Ammon's horn (tissue), 1 donor: ENCODE measurements at regions not wholly inside any gene's neighbourhood (a gene's known extent, or its start where the extent isn't known, plus 50 kb on each side); places are given as distances from the start of the nearest gene placed in this dataset.

Experiments used
- DNase-seq: peaks from one replicate; pipeline ENCODE4 v3.0.0-alpha.2; 2016; ENCODE audit warnings: low spot score

DNA sequence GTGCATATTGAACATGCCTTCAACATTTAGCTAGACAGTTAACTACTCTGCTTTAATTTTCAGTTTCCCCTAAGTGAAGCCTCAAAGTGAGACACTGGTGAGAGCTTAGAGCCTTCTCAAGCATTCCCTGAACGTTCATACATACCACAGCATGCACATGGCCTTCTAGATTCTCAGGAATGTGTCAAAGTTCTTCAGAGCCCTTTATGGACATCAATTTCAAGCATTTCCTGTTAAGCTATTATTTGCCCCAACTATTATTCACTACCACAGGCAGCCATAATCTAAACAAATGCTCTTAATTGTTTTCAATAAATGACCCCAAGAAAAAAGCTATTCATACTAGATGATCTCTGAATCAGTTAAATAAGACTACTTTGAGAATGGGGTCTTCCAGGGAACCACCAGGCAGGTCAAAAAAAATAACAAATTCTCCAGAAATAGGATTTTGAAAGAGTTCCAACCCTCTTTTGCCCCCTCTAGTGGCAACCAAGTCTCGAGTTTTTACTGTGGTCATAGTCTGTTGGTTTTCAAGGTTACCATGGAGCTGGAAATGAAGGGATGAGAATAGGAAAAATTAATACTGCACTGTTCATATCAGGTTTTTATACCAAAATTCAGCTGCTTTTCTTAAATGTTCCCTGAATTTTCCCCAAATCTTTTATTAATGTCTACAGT is 235.4 kb downstream of the RAB28 start:
- DNase-seq: no peak

DNA sequence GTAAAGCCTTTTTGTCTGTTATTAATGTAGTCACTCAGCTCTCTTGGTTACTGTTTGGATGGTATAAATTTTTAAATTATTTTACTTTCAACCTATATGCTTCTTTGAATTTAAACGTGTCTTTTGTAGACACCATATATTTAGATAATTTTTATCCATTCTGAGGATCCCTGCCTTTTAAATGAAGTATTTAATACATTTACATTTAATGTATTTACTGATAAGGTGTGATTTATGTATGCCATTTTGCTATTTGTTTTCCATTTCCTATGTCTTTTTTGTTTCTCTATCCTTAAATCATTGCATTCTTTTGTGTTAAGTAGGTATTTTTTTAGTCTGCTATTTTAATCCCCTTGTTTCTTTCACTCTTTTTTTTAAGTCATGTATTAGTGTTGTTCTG is 238.0 kb downstream of the RAB28 start:
- no peak for DNase-seq

DNA sequence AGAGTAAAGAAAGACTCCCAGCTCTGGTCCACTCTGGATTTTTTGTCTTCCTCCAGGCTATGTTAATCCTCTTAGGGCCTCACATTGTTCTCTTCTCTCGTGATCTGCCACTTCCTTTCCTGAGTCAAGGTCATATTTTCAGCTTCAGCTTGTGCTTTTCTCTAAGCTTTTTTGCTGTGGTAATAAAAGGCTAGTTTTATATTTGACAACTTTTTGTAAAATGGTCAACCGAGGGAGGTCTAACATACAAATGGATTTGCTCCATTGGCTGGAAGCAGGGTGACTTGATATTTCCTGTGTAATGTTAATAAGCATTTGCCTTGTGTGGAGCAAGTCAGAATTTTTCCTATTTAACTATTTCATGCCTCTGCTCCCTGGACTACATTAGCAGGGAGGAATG is 239.7 kb downstream of the RAB28 start:
- no peak for DNase-seq

DNA sequence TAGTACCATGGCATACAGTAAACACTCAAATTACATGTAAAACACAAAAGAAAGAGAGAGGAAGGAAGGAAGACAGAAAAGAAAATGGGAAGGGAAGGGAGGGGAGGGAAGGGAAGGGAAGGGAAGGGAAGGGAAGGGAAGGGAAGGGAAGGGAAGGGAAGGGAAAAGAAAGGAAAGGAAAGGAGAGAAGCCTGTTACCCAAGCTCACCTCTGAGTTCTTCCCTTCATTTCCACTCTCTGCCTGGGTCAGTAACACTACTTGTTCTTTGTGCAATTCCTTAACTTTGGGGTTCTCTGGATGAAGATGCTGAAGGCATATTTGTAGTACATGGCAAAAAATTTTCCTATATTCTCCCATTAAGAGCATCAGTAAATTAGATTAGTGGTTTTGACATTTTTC is 241.0 kb downstream of the RAB28 start:
- no peak for DNase-seq

DNA sequence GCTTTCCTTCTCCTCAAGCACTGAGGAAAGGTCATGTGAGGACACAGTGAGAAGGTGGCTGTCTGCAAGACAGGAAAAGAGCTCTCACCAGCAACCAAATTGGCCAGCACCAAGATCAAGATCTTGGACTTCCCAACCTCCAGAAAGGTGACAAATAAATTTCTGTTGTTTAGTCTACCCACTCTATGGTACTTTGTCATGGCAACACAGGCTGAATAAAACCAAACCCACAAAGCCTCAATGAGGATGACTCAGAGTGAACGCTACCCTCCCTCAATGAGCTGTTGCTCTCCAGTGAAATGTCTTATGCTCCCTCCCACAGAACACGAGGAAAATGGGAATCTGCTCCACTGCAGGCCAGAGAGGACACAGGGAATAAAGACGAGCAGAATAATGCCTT is 244.1 kb downstream of the RAB28 start:
- peak; percentile 43 for DNase-seq

DNA sequence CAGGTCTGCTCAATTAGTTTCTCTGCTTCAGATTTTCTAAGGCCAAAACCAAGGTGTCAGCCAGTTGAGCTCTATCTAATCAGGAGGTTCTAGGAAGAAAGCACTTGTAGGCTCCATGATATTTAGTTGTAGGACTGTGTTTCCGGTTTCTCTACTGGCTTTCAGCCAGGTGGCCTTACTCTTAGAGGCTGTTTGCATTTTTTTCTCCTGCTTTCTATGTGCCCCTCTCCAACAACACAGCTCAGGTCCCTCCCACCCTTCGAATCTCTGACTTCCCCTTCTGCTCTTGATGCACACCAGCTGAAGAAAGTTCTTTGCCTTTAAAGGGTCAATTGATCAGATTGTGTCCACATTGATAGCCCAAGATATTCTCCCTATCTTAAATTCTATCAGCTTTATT is 245.2 kb downstream of the RAB28 start:
- no peak for DNase-seq

DNA sequence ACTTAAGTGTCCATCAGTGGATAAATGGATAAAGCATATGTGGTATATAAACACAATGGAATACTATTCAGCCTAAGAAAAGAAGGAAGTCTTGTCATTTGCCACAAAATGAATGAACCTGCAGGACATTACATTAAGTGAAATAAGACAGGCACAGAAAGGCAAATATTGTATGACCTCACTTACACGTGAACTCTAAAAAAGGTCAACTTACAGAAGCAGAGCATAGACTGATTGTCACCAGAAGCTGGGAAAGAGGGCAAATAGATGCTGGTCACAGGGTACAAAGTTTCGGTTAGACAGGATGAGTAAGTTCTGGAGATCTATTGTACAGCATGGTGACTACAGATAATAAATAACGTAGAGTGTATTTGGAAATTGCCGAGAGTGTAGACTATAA is 247.7 kb downstream of the RAB28 start:
- no peak for DNase-seq

DNA sequence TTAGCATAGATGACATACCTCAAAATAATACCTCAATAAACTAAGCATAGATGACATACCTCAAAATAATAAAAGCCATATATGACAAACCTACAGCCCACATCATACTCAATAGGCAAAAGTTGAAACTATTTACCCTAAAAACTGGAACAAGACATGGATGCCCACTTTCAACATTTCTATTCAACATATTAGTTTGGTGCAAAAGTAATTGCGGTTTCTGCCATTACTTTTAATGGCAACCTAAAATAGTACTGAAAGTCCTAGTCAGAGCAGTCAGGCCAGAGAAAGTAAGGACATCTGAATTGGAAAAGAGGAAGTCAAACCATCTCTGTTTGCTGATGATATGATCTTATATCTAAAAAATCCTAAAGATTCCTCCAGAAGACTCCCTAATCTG is 250.4 kb downstream of the RAB28 start:
- no peak for DNase-seq

DNA sequence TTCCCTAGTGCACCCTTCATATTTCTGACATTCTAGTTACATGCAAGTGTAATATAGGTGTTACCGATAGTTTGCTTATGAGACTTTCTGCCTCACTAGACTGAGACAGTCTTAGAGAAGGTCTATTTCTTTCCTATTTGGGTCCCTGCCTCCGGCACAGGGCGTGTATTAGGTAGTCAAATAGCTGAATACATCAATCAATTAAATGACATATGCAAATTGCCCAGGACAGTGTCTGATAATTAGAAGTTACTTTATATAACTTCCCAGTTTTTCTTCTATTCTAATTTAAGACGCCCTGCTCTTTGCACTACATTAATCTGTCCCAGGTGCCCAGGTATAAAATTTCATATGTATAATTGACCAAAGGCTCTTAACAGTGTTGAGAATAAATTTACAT is 264.2 kb downstream of the RAB28 start:
- no peak for DNase-seq

DNA sequence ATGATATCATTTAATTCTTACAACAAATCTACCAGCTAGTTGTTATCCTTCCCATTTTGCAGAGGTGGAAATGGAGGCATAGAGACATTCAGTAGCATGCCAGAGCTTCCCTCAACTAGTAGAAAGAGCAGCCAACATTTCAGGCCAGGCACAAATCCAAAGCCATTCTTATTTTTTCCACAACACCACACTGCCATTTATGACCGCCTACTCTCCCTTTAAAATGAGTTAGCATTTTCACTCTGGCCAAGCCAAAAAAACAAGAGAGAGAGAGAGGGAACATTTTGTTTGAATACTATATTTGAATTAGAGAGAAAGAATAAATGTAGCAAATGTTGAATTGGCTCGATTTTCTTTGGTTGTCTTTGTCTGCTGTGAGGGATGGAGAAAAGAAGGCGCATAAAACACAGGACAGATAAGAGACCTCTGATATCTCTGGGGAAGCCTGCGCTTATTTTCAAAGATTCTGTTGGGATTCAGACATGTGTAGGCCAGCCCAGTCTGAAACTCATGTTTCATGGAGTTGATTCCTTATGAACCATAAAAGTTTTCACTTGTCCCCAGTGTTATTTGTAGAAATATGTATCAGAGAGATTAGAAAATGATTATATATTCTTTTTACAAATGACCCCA is 265.7 kb downstream of the RAB28 start:
- DNase-seq: peak; percentile 68

DNA sequence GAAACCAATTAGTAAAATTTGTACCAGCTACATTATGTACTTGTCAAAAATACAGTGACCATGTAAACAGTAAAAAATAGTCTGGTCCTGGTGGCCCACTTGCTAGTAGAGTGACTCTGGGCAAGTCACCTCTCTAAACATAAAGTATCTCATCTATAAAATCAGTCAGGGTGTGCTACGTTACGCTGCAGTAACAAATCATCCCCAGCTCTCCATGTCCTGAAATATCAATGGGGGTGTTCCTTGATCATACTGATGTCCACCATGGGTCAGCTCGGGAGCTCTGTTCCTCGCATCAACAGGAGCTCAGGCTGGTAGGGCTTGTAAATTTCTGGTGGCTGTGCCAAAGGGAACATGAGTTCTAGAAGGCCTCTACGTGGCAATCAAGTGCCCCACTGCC is 268.6 kb downstream of the RAB28 start:
- no peak for DNase-seq

DNA sequence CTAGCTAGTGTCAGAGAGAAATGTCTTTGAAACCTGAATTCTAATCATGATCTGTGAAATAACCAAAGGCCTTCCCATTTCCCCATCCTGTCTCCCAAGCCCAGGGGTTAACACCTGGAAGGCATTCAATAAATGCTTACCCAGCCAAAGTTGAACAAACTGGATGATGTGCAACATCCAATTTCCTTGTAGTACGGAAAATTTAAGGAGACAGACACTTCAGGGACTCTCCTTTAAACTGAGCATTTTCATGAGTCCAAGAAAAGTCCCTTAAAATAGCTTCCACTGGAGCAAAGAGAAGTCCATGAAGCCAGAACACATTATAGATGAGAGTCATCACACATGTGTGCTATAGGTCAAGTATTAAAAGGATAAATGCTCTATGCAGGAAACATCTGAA is 271.2 kb downstream of the RAB28 start:
- no peak for DNase-seq

DNA sequence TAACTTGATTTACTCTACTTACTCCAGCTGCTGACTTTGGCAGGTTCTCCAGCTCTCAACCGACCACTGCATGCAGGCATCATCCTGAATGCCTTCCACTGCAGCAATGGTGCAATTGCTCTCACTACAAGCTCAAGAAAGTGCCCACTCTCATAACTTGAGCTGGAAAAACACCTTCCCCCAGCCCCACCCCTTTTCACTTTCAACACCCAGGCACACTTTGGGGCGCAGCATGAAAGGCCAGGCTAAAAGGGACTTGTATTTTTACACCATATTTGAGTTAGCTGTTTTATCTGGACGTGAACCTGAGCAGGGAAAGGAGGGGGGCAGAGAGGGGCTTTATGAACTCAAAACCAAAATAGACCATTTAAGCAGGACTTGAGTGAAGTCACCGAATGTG is 274.5 kb downstream of the RAB28 start:
- no peak for DNase-seq

DNA sequence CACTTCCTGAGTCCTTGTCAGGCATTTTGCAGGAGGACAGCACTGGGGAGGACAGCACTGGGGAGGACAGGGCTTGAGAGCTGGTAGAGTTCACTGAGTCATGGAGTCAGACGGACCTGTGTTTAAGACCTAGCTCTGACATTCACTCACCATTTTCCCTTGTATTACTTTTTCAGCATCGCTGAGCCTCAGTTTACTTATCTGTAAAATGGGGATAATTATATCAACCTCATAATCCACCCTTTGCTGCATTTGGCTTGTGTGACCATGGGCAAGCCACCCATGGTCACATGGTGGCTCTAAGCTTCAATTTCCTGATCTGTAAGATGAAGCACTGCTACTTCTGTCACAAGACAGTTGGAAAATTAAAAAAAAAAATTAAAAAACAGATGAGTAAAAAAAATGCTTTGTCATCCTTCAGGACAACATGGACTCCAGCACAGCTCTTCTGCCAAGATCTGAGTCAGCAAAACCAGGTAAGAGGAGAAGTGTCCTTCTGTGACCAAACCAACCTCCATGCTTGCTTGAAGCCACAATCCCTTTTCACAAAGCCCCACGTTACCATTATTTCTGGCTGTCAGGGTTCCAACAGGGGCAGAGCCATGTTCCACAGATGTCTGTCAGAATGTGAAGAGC is 275.5 kb downstream of the RAB28 start:
- DNase-seq: no peak

DNA sequence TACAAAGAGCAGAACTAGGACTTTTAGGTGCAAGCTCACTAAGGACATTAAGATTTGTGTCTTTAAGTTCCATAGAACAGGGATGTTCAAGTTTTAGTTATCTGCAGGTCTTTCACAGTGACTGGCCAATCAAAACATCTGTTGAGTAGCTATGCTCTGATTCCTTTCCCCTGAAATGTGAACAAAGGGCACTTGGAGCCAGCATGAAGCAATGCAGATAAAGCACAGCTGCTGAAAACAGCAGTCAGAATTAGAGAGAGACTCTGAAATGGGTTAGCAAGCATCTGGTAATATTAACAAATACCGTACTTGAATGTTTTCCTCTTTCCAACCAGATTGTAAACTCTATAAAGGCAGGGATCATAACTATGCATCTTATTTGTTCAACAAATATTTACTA is 276.9 kb downstream of the RAB28 start:
- DNase-seq: no peak

DNA sequence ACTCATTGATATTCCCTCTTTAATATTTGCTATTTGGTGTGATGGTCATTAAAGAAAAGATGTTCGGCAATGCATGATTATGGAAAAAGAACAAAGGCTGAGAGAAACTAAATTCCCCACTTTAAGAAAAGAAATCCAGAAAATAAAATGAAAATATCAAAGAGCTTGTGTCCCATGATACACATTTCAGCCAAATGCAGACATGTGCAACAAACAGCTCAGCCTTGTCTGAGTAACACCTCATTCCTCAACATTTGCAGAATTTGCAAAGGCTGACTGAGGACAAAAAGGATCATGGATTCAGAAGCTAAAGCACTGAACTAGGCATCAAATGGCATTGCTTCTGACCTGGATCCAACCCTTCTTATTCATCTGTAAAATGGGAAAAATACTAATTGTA is 281.0 kb downstream of the RAB28 start:
- DNase-seq: no peak

DNA sequence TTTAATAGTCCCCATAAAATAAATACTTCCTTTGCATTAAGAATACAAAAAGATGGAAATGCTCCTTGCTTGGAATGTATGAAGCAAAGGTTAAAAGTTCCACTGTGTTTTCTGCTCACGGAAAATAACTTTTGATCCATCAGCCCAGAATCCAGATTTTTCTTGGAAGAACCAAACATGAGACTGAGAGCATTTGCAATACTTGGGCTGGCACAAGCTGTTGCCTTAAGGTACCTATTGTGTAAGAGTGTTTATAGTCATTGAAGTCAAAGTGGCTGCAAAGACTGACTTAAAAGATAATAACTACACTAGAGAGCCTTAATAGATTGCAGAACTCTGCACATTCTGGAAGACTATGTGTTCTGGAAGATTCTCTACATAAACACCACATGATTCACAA is 281.4 kb downstream of the RAB28 start:
- no peak for DNase-seq

DNA sequence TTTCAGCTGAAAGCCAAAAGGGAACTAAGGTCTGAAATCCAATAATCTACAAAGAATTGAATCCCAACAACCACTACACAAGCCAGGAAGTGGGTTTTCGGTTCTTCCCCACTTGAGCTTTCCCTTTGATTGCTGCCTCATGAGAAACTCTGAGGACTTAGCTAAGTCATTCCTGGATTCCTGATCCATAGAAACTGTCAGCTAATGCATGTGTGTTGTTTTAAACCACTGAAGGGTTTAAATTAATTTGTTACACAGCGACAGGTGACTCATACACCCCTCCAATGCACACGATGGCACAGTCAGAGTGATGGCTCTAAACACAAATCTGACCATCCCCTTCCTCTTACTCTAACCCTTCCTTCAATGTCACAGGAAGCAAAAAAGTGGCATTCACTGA is 282.9 kb downstream of the RAB28 start:
- no peak for DNase-seq

DNA sequence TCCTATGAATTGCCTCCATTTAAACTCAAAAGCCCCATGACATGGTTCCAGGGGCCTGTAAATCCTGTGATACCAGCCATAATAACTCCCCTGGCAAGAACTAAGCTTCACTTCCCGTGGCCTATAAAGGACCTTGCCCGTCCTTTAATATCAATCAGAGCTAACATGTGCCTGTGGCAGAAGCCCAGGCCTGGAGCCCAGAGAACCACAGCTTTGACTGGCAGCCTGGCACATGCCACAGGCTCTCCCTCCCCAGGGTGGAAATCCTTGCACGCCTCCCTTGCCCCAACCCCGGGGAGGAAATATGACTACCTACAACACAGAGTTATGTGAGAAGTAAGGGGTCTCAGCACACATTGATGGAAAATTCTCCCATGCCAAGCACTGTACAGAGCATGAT is 287.4 kb downstream of the RAB28 start:
- DNase-seq: no peak

DNA sequence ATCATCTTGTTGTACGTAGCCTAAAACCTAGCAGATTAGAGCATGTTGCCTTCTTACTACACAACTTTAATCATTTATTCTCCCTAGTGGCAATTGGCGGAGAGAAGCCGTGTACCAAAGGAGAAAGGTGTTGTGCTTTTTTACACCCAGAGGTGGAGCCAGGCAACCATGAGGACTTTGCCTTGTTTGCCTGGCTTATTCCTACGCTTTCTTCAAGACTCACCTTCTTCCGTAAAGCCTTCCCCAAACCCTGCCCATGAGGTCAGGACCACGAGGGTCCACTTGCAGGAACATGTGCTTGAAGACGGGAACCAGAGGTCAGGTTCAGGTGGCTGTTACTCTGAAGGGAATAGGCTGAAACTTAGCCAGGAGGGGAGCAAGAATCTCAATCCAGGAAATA is 290.5 kb downstream of the RAB28 start:
- DNase-seq: no peak

DNA sequence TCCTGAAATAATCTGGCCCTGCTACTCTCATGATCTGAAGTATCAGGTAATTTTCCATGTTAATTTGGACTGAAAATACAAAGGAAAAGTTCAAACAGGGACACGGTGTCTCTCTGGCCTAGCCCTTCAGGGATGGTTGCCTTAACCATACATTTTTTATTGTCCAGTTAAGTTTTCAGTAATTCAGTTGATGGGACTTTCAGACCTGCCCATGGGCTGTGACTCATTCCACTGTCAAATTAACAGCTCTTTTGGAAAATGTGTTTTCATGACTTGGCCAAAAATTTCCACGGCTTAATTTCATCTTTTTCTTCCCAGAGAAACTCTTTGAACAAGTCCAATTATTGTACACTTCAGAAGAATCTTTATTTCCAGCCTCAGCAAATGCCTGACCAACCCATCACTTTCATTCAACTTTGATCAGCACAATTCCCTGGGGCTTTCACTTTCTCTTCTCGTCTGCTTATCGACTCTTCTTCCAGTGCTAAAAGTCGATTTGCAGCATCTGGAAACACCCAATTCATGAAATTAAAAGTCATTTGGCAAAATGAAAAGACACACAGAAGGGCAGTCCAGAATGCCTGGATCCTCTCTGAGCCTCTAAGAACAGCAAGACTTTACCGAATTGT is 293.9 kb downstream of the RAB28 start:
- DNase-seq: no peak

DNA sequence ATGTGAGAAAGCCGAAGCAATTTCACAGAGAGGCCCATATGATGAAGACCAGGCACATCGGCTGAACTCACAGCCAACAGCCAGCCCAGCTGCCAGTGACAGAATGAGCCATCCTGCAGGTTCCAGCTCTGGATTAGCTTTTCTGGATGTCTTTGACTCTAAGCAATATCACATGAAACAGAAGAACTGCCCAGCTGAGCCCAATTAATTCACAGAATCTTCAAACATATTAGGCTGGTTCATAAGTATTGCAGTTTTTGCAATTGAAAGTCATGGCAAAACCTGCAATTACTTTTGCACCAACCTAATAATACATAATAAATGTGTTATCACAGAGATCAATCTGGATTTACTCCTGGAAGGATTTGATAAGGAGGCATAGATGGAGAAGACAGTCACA is 299.9 kb downstream of the RAB28 start:
- no peak for DNase-seq

DNA sequence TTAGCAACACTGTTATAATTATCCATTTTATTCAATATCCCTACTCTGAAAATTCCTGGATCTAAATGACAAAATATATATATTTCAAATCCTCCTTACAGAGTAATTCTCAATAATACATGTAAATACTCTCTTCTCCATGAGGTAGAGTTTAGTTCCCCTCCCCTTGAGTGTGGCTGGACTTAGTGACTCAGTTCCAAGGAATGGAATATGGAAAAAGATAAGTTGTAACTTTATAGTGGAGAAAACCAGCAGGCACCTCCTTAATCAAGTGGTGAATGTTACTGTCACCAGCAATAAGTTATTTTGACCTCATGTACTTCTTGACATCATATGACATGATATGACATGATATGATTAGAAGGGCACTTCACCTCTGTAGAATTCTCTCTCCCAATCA is 302.0 kb downstream of the RAB28 start:
- no peak for DNase-seq
